Muscle of back (tissue), 3 donors: ENCODE measurements at regions not wholly inside any gene's neighbourhood (a gene's known extent, or its start where the extent isn't known, plus 50 kb on each side); places are given as distances from the start of the nearest gene placed in this dataset.
"Not testable (repeated sequence)": the region's sequence is repeated elsewhere in the genome, so short reads cannot be mapped to it uniquely, and the experiment has no call there.

Experiments
- DNase-seq, 3 donors: peaks; one replicate each; pipeline versions ENCODE4 v3.0.0 to v3.0.0-alpha.2; 2013

GRCh38 chr6:97347111-97347510, 64.1 kb upstream of the MMS22L start:
- DNase-seq: no peak

DNA sequence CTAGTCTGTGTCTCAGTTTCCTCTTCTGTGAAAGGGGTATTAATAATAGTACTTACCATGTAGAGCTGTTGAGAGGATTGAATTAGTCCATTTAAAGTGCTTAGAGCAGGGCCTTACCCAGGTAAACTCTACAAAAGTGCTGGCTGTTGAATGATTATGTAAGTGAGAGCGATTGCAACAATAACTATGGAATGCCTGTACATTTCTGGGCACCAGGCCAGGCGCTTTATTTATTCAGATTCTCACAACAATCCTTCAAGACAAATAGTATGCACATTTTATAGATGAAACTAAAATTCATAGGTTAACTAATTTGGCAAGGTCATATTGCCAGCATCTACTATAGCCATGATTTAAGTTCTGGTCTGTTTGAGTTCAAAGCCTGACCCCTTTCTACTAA, 78.3 kb upstream of the MMS22L start:
- no peak for DNase-seq

DNA sequence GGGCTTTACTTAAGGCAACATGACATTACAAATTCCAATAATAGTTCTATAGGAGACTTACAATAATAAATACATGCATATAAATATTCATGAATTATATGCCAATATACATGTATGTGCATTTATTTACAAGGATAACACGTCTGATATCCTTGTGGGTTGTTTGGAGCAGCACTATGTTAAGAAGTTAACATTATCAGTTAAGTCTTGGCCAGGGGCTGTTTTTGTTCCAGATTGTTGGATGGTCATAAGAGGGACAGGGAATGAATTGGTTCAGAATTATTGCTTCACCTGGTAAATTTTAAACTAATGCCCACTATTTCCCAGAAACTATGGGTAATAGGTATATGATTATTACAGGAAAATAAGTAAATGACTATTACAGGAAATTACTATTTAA, 81.3 kb upstream of the MMS22L start:
- DNase-seq: no peak

DNA sequence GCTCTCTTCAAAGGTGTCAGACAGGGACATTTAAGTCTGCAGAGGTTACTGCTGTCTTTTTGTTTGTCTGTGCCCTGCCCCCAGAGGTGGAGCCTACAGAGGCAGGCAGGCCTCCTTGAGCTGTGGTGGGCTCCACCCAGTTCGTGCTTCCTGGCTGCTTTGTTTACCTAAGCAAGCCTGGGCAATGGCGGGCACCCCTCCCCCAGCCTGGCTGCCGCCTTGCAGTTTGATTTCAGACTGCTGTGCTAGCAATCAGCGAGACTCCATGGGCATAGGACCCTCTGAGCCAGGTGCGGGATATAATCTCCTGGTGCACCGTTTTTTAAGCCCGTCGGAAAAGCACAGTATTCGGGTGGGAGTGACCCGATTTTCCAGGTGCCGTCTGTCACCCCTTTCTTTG, 99.1 kb upstream of the MMS22L start:
- DNase-seq: not testable (repeated sequence)

DNA sequence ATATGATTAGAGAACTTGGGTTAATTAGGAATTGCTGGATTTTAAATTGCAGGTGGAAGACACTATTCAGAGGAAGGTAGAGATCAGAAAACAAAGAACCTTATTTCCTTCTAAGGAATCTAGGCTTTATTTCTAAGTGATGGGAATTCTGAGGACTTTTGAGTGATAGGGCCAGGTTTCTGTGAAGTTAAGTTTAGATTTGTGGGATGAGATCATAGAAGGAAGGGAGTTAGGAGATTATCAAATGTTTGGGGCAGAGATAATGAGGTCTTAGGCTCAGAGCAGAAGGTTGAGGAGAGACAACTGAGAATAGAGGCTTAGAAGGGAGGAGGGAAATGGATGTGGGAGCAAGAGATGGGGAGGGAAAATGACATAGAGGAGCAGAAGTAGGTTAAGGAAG, 109.7 kb upstream of the MMS22L start:
- DNase-seq: no peak

- DNase-seq: peak; percentile 40 to 60 (median 46)
Observed at GRCh38 chr6:97394160-97394748, 111.2 kb upstream of the MMS22L start.

- no peak for DNase-seq
Observed at GRCh38 chr6:97396880-97397279, 113.9 kb upstream of the MMS22L start.

GRCh38 chr6:97399208-97399607, 116.2 kb upstream of the MMS22L start:
- no peak for DNase-seq

- DNase-seq: peak; percentile 48 to 89 (median 81)
Observed at GRCh38 chr6:97401533-97401932, 118.5 kb upstream of the MMS22L start.

DNA sequence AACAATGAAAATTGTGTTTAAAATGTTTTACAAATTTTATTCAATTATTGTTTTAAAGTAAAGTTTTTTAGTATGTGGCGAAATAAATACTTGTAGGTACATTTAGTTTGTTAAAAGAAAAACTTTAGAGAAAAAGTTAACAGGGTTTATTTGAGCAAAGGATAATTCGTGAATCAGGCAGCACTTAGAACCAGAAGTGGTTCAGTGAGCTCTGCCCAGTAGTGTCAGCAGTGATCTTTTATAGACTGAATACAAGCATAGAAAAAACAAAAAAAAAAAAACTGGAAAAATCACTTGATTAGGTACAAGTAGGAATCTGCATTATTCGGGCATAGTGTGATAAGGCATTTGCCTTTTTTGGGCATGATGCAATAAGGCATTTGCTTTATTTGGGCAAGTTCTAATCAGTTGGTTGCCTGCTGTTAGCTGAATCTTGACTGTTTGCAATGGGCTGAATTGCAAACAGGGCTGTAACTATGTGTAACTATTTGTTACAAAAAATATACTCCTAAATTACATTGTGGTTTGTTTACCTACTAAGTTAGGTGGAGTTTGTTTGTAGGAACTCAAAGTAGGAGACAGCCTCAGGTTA, 122.9 kb upstream of the MMS22L start:
- no peak for DNase-seq

GRCh38 chr6:97406633-97407032, 123.6 kb upstream of the MMS22L start:
- DNase-seq: no peak

DNA sequence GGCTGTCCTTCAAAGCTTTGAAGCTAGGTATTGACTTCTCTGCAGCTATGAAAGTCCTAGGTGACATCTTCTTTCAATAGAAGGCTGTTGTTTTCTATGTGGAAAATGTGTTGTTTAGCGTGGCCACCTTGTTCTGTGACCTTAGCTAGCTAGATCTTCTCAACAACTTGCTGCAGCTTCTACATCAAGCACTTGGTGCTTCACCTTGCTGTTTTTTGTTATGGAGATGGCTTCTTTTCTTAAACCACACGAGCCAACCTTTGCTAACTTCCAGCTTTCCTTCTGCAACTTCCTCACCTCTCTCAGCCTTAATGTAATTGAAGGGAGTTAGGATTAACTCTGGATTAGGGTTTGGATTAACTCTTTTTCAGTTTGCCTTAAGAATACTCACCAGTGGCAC, 128.6 kb upstream of the MMS22L start:
- no peak for DNase-seq

- no peak for DNase-seq
Observed at GRCh38 chr6:97412511-97412910, 129.5 kb upstream of the MMS22L start.

DNA sequence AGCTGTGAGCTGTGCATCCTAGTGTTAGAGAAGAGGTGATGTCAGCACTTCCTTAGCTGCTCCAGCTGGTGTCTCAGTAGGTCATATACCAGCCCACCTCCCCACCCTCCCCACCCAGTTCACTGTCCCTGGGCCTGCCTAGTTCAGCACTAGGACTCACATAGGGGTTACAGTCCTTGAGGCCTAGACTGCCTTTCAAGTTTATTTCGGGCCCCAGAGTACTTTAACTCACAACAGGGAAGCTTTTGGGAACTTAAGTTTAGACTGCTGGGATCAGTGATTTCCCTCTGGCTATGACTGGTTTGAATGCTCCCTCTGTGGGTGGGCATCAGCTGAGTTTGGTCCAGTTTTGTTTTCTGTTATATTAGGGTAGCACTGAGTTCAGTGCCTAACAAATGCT, 139.2 kb upstream of the MMS22L start:
- no peak for DNase-seq

DNA sequence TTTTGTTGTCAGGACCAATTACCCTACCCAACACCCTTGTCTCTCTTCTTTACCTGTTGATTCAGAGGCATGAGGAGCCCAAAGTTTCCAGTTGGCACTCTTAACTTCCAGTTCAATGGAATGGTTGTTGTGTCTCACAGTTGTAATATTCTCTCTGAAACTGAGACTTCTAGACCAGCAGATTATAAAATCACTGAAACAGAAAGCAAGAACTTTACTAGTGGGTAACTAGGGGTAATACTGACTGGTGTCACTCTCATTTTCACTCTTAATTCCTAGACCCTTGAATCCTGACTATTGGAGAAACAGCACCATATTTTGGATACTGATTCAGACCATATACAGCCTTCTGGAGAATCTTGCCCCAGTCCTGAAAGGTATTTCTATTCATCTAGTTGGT, 140.2 kb upstream of the MMS22L start:
- DNase-seq: no peak

- DNase-seq: no peak
Observed at GRCh38 chr6:97427648-97428047, 144.6 kb upstream of the MMS22L start.

- peak in 1 of 3 donors; percentile 8 for DNase-seq
Observed at GRCh38 chr6:97437087-97437486, 154.1 kb upstream of the MMS22L start.

DNA sequence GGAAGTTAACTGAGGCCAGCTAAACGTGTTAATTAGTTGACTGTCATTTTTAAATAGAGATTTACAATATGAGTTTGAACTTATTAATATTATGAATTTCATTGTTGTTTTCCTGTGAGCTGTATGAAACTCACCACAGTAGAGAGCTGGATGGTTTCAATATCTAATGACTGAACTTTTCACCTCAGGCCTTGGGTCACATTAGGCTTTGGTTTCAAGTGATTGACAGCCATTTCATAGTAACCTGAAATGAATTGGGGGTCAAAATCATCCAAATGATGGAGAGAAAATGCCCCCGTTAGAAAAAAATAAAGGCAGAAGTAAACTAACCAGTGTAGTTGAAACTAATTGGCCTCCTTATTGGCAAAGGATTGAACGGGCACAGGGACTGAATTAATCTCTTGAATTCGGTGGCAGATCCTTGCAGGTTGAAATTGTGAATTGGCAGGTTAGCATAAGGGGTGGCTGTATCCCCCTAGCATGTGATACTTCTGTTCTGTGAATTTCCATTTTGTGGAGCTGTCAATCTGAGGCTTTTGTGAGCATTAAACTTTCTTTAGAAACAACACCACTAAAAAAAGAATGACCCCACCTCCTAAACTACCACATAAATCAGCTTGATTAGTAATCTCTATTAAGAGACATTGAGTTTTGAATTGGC, 155.1 kb upstream of the MMS22L start:
- DNase-seq: no peak

- DNase-seq: peak; percentile 10 to 48 (median 16)
Observed at GRCh38 chr6:97440590-97441176, 157.7 kb upstream of the MMS22L start.

DNA sequence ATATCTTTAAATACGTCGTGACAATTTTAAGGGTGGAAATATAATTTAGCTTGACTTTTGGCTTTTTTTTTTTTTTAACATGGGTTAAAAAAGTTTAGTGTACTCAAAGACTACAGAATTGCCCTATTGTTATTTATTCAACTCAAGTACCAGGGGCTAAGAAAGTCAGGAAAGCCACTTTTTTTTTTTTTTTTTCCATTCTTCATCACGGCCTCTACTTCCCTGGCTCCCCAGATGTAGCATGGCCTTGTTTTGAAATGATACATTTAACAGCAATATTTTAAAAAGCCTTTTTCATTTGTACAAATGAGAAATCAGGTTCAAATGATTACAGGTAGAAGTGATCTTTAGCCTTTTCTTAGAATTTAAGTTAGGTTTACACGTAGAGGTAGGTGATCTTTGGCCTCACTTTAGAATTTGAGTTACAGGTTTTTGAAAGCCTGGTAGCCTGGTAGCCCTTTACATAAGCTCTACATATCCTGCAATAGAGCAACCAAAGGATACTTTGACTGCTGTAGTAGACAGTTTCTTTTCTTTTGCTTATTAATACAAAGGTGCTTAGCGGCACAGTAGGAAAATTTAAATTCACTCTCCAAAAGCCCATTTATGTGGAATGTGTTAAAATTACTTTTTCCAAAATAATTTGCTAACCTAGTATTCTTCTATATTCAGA, 160.5 kb upstream of the MMS22L start:
- DNase-seq: no peak

- no peak for DNase-seq
Observed at GRCh38 chr6:97445407-97445806, 162.4 kb upstream of the MMS22L start.

- no peak for DNase-seq
Observed at GRCh38 chr6:97449444-97449966, 166.5 kb upstream of the MMS22L start.
